Thyroid gland (tissue), 4 donors: ENCODE measurements at regions not wholly inside any gene's neighbourhood (a gene's known extent, or its start where the extent isn't known, plus 50 kb on each side); places are given as distances from the start of the nearest gene placed in this dataset.
A peak's percentile ranks its signal among the peaks of the same experiment; 100 is the strongest.

Experiments used
- DNase-seq, 2 donors: peaks; one replicate each; pipeline ENCODE4 v3.0.0-alpha.2; 2019
- H3K27ac ChIP-seq, 3 donors: fragments of 200-600 bp; sonication (generic); 1 replicate in 2 of 3; 2 replicates in 1 of 3; pipeline ENCODE4 v1.5.1; 2016 to 2019; ENCODE audit warnings: mild to moderate bottlenecking in 1 of 3, moderate library complexity in 1 of 3
- H3K27me3 ChIP-seq: fragments of 200-600 bp; sonication (generic); one replicate; pipeline ENCODE4 v1.5.1; 2019
- H3K36me3 ChIP-seq, 2 donors: fragments of 200-600 bp; sonication (generic); one replicate each; pipeline ENCODE4 v1.5.1; 2016 to 2019
- H3K4me1 ChIP-seq, 2 donors: fragments of 200-600 bp; sonication (generic); one replicate each; pipeline ENCODE4 v1.5.1; 2017 to 2019
- H3K4me3 ChIP-seq, 3 donors: fragments of 200-600 bp; sonication (generic); replicated peaks in 1 of 3; 1 replicate in 2 of 3; 2 replicates in 1 of 3; pipeline ENCODE4 v1.5.1; 2016; ENCODE audit warnings: mild to moderate bottlenecking in 1 of 3
- H3K9me3 ChIP-seq: fragments of 200-600 bp; sonication (generic); one replicate; pipeline ENCODE4 v1.5.1; 2017
- POLR2A ChIP-seq, 2 donors: fragments of 450-650 bp; IDR thresholded peaks; one replicate each; pipeline ENCODE4 v1.6.1; 2017; ENCODE audit warnings: antibody characterized with exemption in 2 of 2, mild to moderate bottlenecking in 2 of 2, moderate library complexity in 1 of 2
- WGBS, 2 donors: methylation state at CpG; one replicate each; pipeline ENCODE4 v1.1.5; 2017; 5-methylcytosine and 5-hydroxymethylcytosine counted together
- intact Hi-C: fragments of 100-400 bp; cut with DNase I; formaldehyde crosslinking; loops from one replicate; pipeline ENCODE4 v1.15.1; 2023
- TF ChIP-seq, protein P1 (sequence below), 6 experiments: fragments of 200-600 bp in 3 of 6; fragments of 450-650 bp in 3 of 6; sonication (generic) in 3 of 6; IDR thresholded peaks; one replicate each; pipeline ENCODE4 v1.5.1; 2016 to 2019; ENCODE audit warnings: antibody characterized with exemption in 6 of 6, mild to moderate bottlenecking in 2 of 6, inconsistent platforms in 1 of 6, moderate library complexity in 1 of 6

DNA sequence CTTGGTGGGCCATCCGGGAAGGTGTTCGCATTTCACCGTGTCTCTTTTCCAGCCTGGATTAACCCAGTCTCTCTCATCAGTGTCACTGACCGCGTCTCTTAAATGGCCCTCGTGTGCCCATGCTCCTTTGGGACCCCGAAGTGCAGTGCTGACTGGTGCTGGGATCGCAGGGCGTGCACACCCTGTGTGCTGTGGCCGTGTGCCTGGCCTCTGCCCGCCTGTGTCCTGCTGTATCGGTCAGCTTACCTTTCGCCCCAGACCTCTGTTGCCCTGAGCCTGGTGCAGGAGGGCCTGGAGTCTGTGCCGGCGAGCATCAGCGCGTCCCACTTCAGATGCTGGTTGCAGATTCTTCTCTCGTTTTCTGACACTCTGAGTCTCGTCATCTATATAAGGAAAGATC lies 68.3 kb upstream of the HGFAC start:
- peaks cover 0 to 7% of the 10 kb centered on the region in 2 donors for H3K4me1 ChIP-seq

DNA sequence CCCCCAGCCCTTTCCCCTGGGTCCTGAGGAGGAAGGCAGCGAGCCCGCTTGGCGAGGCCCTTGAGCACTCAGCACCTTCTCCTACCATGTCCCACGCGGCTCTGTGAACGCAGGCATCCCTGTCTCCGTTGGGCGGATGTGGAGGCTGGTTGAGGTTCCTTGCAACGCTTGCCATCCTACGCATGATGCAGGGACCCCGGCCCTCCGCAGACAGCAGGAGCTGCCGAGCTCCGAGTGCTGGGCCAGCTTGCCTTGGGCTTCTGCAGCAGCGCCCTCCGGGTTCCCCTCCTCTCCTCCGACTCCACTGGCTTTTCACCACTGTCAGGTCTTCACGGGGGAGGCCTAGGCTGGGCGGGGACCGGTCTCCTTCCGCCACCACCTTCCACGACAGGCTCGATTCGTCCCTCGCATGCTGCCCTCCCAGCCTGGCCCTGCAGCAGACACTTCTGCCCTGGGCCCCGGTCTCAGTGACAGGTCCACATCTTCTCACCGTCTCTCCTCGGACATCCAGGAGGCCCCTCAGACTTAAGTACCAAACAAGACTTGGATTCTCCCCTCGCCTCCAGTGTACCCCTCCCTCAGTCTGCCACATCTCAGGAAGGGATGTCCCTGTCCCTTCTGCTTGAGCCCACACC lies 67.6 kb upstream of the HGFAC start:
- TF ChIP-seq, protein P1, sequence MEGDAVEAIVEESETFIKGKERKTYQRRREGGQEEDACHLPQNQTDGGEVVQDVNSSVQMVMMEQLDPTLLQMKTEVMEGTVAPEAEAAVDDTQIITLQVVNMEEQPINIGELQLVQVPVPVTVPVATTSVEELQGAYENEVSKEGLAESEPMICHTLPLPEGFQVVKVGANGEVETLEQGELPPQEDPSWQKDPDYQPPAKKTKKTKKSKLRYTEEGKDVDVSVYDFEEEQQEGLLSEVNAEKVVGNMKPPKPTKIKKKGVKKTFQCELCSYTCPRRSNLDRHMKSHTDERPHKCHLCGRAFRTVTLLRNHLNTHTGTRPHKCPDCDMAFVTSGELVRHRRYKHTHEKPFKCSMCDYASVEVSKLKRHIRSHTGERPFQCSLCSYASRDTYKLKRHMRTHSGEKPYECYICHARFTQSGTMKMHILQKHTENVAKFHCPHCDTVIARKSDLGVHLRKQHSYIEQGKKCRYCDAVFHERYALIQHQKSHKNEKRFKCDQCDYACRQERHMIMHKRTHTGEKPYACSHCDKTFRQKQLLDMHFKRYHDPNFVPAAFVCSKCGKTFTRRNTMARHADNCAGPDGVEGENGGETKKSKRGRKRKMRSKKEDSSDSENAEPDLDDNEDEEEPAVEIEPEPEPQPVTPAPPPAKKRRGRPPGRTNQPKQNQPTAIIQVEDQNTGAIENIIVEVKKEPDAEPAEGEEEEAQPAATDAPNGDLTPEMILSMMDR (IDR thresholded peaks at IDR 0.05): no peak
- no peak for TF ChIP-seq POLR2A (IDR thresholded peaks at IDR 0.05)
- intact Hi-C loops: no loop called here

More for the DNA sequence above, 68.3 kb upstream of the HGFAC start:
- TF ChIP-seq POLR2A (IDR thresholded peaks at IDR 0.05): no peak
- TF ChIP-seq, protein P1 (IDR thresholded peaks at IDR 0.05): no peak
- Histone ChIP-seq H3K9me3 (no peaks in the 10 kb centered on the region), H3K4me3 (no peak overlapping the region), H3K36me3 (no peaks in the 10 kb centered on the region), H3K27ac (no peak overlapping the region), H3K27me3 (no peaks in the 10 kb centered on the region)
- WGBS, 2 donors: 95 to 97% methylated on average over 19 of the region's 19 CpGs
- intact Hi-C loops: no loop called here
- DNase-seq: no peak

DNA sequence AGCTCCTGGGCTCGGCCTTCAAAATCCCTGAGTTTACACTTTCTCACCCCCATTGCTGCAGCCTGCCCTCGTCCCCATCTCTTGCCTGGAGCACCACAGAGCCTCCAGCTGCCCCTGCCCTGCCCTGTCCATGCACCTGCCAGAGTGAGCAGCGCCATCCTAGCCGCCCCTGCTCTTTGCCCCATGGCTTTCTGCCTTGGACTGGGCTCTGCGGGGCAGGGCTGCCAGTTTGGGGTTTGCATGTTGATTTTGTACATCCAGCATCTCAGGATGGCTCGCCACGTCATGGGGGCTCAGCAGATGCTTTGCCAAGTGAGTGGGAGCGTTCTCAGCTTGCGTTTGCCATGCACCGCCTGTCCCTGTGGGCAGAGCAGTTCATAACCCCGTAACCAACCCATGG lies 67.1 kb upstream of the HGFAC start:
- intact Hi-C loops: no loop called here

More for the DNA sequence above, 67.6 kb upstream of the HGFAC start:
- Histone ChIP-seq H3K27me3 (no peaks in the 10 kb centered on the region), H3K27ac (no peak overlapping the region), H3K4me3 (no peak overlapping the region), H3K4me1 (peaks cover 0 to 4% of the 10 kb centered on the region in 2 donors), H3K36me3 (no peaks in the 10 kb centered on the region), H3K9me3 (no peaks in the 10 kb centered on the region)
- 96 to 98% methylated on average over 29 of the region's 29 CpGs for WGBS, 2 donors
- no peak for DNase-seq

DNA sequence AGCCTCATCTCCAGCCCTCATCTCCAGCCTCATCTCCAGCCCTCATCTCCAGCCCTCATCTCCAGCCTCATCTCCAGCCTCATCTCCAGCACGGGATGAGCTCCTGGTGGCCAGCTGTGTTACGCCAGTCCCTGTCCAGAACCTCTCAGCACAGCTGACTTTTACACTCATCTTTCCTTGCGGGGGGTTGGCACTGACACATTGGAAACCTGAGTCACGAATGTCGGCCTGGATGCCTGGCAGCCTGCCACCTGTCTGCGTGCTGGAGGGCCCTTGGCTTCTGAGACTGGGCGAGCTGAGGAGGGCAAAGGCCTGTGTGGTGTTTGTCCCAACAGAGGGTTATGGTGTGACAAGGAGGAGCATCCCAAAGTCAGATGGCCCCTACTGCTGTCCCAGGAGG lies 66.1 kb upstream of the HGFAC start:
- TF ChIP-seq POLR2A (IDR thresholded peaks at IDR 0.05): no peak
- no peaks in the 10 kb centered on the region for H3K4me1 ChIP-seq
- no peaks in the 10 kb centered on the region for H3K27me3 ChIP-seq
- peak; percentile 41 to 50 for DNase-seq
- no peak overlapping the region for H3K27ac ChIP-seq
- intact Hi-C loops: no loop called here
- no peaks in the 10 kb centered on the region for H3K36me3 ChIP-seq
- no peak overlapping the region for H3K4me3 ChIP-seq
- WGBS, 2 donors: 59 to 70% methylated on average over 7 of the region's 7 CpGs
- H3K9me3 ChIP-seq: no peaks in the 10 kb centered on the region

More for the DNA sequence above, 67.1 kb upstream of the HGFAC start:
- no peak overlapping the region for H3K4me3 ChIP-seq
- no peak for TF ChIP-seq POLR2A (IDR thresholded peaks at IDR 0.05)
- TF ChIP-seq, protein P1 (IDR thresholded peaks at IDR 0.05): no peak
- 94 to 95% methylated on average over 5 to 11 of the region's 11 CpGs for WGBS, 2 donors
- H3K4me1 ChIP-seq: no peaks in the 10 kb centered on the region
- no peaks in the 10 kb centered on the region for H3K9me3 ChIP-seq
- no peak overlapping the region for H3K27ac ChIP-seq
- no peaks in the 10 kb centered on the region for H3K27me3 ChIP-seq
- no peaks in the 10 kb centered on the region for H3K36me3 ChIP-seq
- no peak for DNase-seq

DNA sequence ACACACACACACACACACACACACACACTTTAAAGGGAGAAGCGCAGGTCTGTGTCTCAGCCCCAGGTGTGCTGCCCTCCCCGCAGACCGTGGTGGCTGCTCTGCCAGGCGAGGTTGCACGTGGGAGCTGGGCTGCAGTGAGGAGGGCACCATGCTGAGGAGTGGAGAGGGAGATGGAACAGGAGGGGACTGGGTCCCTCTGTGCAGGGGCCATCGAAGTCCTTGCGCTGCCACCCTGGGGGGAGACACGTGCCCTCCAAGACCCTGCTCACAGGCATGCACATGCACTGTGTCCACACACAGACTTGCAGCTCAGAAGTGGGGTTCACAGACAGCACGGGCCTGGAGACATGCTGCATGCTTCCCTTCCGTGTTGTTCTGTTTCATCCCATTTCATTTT lies 65.5 kb upstream of the HGFAC start:
- DNase-seq: no peak
- 91% methylated on average over 9 to 10 of the region's 10 CpGs for WGBS, 2 donors
- Histone ChIP-seq H3K27ac (no peak overlapping the region), H3K4me3 (no peak overlapping the region), H3K27me3 (no peaks in the 10 kb centered on the region), H3K4me1 (no peaks in the 10 kb centered on the region), H3K36me3 (no peaks in the 10 kb centered on the region), H3K9me3 (no peaks in the 10 kb centered on the region)
- intact Hi-C loops: no loop called here
- TF ChIP-seq POLR2A (IDR thresholded peaks at IDR 0.05): no peak
- TF ChIP-seq, protein P1 (IDR thresholded peaks at IDR 0.05): no peak
